ENCODE measurements at regions not wholly inside any gene's neighbourhood (a gene's known extent, or its start where the extent isn't known, plus 50 kb on each side); places are given as distances from the start of the nearest gene placed in this dataset.

DNA sequence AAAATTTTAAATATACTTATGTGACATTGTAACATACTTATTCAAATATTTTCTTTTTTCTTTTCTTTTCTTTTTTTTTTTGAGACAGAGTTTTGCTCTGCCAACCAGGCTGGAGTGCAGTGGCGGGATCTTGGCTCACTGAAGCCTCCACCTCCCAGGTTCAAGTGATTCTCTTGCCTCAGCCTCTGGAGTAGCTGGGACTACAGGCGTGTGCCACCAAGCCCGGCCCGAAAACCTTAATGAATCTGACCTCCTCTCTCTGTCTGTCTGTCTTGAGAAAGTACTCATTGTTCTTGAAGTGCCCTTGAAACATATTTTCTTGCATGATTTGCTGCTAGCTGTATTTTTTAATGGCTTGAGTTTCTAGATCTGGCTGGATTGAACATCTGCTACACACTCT lies 136.8 kb downstream of the ANAPC4 start:
- TF ChIP-seq, protein P1, sequence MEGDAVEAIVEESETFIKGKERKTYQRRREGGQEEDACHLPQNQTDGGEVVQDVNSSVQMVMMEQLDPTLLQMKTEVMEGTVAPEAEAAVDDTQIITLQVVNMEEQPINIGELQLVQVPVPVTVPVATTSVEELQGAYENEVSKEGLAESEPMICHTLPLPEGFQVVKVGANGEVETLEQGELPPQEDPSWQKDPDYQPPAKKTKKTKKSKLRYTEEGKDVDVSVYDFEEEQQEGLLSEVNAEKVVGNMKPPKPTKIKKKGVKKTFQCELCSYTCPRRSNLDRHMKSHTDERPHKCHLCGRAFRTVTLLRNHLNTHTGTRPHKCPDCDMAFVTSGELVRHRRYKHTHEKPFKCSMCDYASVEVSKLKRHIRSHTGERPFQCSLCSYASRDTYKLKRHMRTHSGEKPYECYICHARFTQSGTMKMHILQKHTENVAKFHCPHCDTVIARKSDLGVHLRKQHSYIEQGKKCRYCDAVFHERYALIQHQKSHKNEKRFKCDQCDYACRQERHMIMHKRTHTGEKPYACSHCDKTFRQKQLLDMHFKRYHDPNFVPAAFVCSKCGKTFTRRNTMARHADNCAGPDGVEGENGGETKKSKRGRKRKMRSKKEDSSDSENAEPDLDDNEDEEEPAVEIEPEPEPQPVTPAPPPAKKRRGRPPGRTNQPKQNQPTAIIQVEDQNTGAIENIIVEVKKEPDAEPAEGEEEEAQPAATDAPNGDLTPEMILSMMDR (conservative IDR thresholded peaks at IDR 0.05; ENCODE audit: low read depth in 2 of 2), result no peak
- no peak for TF ChIP-seq EZH2phosphoT487 (IDR thresholded peaks at IDR 0.05; ENCODE audit: unreplicated experiment)
